NCI-H748 (cell line): ENCODE measurements at regions not wholly inside any gene's neighbourhood (a gene's known extent, or its start where the extent isn't known, plus 50 kb on each side); places are given as distances from the start of the nearest gene placed in this dataset.

Source experiments
- DNase-seq: peaks from one replicate; lab custom pipeline; 2025; ENCODE audit not compliant: unreplicated experiment; lab: John Stamatoyannopoulos, UW

GRCh38 chr10:10618139-10618538 lies 399.5 kb upstream of the CELF2 start:
- DNase-seq: no peak

DNA sequence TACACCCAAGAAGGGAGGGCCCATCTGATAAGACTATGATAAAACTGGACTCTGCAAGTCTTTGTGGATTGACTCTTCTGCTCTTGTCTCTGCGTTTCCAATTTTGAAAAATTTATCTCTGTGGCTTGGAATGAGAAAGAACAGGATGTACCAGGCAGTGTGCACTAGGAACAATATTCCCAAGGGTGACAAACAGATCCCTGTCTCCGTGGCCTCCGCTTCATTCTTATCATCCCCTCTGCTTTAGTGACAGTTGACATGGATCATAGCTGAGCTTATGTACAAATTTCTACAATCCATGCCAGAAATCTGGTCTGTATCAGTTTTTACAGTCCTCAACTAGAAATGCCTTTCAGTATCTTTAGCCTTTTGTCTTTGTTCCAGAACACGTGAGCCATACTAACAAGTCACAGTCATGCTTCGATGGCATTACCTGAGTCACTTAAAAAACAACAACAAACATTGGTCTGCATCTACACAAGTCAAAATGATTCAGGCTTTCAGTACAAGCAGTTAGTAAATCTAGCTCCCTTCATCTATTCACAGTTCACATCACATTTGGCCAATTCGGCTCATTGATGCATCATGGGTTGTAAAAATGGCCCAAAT lies 393.6 kb upstream of the CELF2 start:
- DNase-seq: no peak

- no peak for DNase-seq
Observed at GRCh38 chr10:10624567-10624962, 393.1 kb upstream of the CELF2 start.

GRCh38 chr10:10625491-10625890 lies 392.2 kb upstream of the CELF2 start:
- DNase-seq: no peak

DNA sequence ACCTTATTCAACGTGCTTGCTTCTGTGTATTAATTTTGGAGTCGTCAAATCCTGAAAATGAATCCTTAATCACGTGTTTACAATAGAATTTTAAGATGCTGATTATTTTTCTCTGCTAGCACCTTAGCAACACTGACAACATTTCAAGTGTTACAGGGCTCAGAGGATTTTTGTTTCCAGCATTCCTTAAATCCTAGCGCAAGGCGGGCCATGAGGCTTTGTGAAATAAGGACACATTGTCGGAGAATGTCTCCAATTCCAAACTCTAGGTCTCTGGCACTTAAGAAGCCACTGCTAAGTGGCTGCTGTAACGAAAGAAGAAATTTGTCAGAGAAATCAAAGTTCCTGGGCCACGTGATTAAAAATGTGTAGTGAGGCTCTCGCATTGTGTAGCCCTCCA lies 390.9 kb upstream of the CELF2 start:
- no peak for DNase-seq

GRCh38 chr10:10627414-10627813 lies 390.3 kb upstream of the CELF2 start:
- no peak for DNase-seq

- DNase-seq: no peak
Observed at GRCh38 chr10:10629512-10629911, 388.2 kb upstream of the CELF2 start.

GRCh38 chr10:10630281-10630680 lies 387.4 kb upstream of the CELF2 start:
- no peak for DNase-seq

DNA sequence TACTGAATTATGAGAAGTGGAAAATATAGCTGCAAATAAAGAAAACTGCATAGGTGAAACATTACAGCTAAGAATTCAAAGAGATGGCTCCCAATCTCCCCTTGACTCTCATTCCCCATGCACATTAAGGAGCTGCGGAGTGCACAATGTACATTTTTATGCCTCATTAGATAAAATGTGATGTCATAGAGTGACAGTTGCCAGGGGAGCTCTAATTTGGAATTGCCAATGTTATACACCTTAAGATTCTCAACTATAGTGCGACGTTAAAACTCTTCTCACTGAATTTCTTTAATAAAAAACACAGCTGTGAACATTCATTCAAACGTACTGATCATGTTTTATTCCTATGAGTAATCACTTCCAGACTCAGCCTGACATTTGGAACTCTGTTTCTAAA lies 386.9 kb upstream of the CELF2 start:
- no peak for DNase-seq

DNA sequence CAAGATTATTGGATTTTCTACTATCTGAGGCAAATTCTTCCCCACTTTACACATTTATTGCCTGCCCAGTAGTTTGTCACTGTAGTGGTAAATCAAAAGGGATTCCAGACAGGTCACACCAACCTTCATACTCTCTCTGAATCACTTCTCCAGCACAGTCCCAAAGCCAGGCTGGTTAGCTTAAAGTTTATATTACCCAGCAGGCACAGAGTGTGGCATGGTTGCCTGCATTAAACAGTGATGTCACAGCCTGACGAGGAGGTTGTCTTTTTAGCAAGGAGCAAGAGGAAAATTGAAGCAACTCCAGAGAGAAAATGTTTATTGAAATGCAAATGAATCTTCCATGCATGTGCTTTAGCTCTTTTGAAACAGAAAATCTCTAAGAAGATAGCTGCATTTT lies 375.5 kb upstream of the CELF2 start:
- DNase-seq: no peak

DNA sequence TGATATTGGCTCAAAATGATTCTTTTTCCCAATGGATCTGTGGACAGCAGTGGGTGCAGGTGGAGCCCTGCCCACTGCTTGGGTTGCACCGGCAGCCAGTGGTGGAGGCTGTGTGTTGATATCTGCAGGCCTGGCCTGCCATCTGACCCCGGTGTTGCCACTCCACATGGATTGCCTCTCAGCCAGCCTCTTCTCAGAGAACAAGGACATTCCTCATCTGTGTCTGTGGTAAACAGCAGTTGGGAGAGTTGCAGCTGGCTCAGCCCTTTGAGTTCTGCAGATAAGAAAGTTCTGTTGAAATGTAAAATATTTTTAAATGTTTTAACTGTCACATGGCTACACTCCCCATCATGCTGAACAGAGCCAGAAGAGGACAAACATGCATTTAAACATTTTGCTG lies 374.9 kb upstream of the CELF2 start:
- DNase-seq: no peak

- no peak for DNase-seq
Observed at GRCh38 chr10:10644008-10644646, 373.5 kb upstream of the CELF2 start.

GRCh38 chr10:10644676-10645385 lies 372.8 kb upstream of the CELF2 start:
- DNase-seq: no peak

DNA sequence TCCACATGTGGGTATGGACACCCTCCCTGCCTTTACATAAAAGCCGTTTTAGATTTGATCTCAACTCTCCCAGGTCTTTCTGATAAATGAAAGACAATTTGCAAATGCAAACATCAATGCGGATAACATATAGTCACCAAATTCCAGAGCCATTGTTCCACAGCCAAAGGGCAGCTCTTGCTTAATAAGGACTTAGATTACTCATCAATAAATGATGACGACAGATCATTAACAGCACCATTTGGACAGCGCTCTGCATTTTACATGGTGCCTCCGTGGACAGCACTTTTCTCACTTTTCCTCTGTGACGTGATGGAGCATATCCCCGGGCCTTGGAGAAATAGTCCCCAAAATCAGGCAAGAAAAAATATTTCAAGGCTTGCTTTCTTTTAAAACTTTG lies 370.3 kb upstream of the CELF2 start:
- DNase-seq: no peak

- DNase-seq: no peak
Observed at GRCh38 chr10:10657139-10657760, 360.4 kb upstream of the CELF2 start.

DNA sequence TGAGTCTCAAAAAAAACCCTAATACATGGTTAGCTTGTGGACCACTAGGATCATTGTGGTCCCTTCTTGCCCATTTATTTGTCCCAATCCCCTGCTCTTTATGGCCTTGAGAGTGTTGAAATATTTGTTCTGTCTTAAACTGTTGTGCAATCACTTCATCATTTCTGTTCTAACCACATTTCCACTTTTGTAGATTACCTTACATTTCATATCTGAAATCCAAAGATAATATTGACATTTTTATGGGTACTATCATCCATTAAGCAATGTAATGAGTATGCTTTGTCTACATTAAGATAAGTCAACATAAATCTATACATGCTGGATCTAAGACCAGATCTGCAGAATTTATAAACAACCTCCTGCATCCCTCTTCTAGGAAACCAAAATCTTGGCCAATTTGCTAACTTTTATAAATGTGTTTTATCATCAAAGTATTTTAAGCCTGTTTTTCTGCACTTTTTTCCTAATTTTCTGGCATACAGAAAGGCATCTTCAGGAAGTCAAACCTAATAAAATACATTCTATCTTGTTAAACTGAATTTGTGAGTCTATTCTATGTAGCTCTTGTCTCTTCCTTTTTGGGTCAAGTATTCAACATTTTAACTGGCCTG lies 359.4 kb upstream of the CELF2 start:
- DNase-seq: no peak

- no peak for DNase-seq
Observed at GRCh38 chr10:10660054-10660453, 357.6 kb upstream of the CELF2 start.

DNA sequence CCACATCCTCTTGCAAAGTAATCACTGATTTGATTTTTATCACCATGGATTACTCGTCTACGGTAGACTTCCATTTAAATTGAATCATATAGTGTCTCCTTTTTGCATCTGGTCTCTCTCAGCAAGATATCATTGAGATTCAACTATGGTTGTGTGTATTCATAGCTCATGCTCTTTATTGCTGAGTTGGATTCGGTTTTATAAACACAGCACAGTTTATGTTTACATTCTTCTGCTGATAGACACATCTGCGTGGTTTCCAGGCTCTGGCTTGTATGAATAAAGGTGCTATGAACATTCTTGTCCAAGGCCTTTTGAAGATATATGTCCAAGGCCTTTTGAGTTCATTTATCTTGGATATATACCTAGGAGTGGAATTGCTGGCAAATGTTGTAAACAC lies 356.5 kb upstream of the CELF2 start:
- DNase-seq: no peak

DNA sequence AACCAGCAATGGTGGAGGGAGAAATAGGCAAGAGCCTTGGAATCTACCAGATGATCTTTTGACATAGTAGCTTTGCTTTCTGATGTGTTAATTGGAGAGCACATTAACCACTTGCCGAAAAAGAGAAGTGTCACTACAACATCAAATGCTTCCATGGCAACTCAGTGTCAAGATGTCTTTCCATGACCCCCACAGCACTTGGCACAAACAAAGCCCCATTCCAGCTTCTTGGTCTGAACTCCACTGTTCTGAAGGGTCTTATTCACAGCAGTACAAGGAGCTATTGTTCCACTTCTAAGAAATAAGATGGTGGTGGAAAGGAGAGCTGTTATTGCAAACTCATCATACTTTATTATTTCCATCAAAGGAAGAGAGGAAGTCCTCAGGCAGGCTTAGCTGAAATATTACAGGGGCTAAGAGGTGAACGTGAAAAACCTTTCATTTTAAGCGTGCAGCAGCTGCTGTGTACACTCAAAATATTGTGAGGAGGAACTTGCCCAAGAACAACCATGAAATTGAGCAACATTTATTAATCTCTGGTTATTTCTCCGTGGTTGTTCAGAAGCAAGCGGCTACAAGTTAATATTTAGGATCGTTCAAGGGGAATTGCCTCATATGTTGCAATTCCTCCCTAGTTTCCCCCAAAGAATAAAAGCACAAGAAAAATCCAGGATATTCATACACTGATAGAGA lies 354.8 kb upstream of the CELF2 start:
- peak; percentile 14 for DNase-seq

DNA sequence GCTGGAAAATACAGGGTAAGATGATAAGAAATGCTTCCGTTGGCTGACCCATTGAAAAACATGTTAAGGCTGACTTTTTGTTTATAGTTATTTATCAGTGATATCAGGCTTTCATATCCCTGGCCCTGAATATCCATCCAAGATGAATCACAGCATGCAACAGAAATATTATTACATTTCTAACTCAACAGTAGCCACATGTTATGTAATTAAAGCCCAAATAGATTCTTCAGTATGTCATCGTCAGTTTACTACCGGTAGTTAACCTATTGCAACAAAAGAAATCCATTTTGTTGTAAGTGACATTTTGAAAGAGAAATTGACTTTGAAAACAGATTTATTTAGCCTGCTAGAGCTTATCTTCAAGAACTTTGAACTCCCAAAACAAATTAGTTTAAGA lies 354.1 kb upstream of the CELF2 start:
- DNase-seq: no peak

GRCh38 chr10:10665750-10666149 lies 351.9 kb upstream of the CELF2 start:
- no peak for DNase-seq
